HEK293 (cell line): ENCODE measurements at regions not wholly inside any gene's neighbourhood (a gene's known extent, or its start where the extent isn't known, plus 50 kb on each side); places are given as distances from the start of the nearest gene placed in this dataset.

Source experiments
- CTCF ChIA-PET: fragments of 350-600 bp; formaldehyde crosslinking; extraction: SDS; loops from one replicate; lab custom pipeline; 2021; ENCODE audit warnings: antibody characterized with exemption; lab: Yijun Ruan, JAX
- POLR2A ChIA-PET: fragments of 300-600 bp; formaldehyde crosslinking; extraction: SDS; loops from one replicate; lab custom pipeline; 2020; ENCODE audit warnings: antibody characterized with exemption, inconsistent platforms; lab: Yijun Ruan, JAX
- H3K27ac ChIP-seq: fragments of 200-500 bp; sonication (Bioruptor generic); 2 replicates; pipeline ENCODE4 v1.5.1; 2014; ENCODE audit warnings: low read depth, low read length, control low read depth, inconsistent platforms; ENCODE audit errors: extremely low read depth
- H3K36me3 ChIP-seq, 2 experiments: fragments of 200-500 bp in 1 of 2; sonication (Bioruptor generic) in 1 of 2; 1 replicate in 1 of 2; 2 replicates in 1 of 2; pipeline ENCODE4 v1.5.1; 2014 to 2017; ENCODE audit warnings: inconsistent platforms in 2 of 2, low read length in 2 of 2; ENCODE audit not compliant: control insufficient read depth in 2 of 2, insufficient read depth in 1 of 2
- H3K4me1 ChIP-seq: fragments of 200-500 bp; sonication (Bioruptor generic); 2 replicates; pipeline ENCODE4 v1.5.1; 2014; ENCODE audit warnings: mild to moderate bottlenecking, low read length, inconsistent platforms; ENCODE audit not compliant: control insufficient read depth, insufficient read depth
- H3K4me3 ChIP-seq: 2 replicates; pipeline ENCODE4 v1.5.1; 2011; ENCODE audit warnings: low read depth, mild to moderate bottlenecking, control low read depth, low read length, moderate library complexity
- H3K9me3 ChIP-seq: fragments of 200-500 bp; sonication (Bioruptor generic); 2 replicates; pipeline ENCODE4 v1.5.1; 2014; ENCODE audit warnings: low read depth, low read length, inconsistent platforms; ENCODE audit not compliant: control insufficient read depth, insufficient read depth
- FEZF1 ChIP-seq: fragments of 450-650 bp; formaldehyde crosslinking; IDR thresholded peaks from 2 replicates; pipeline ENCODE4 v1.5.1; 2016; ENCODE audit warnings: missing biosample characterization, missing genetic modification characterization
- RBAK ChIP-seq: fragments of 450-650 bp; formaldehyde crosslinking; IDR thresholded peaks from 2 replicates; pipeline ENCODE4 v1.5.1; 2016; ENCODE audit warnings: missing biosample characterization, missing genetic modification characterization
- SETDB1 ChIP-seq: IDR thresholded peaks from one replicate; pipeline ENCODE4 v1.6.1; 2017; ENCODE audit warnings: mild to moderate bottlenecking, low read length, moderate library complexity, mixed read lengths; ENCODE audit not compliant: insufficient read length
- TCF7L2 ChIP-seq: IDR thresholded peaks from 2 replicates; pipeline ENCODE4 v1.6.1; 2011; ENCODE audit warnings: low read depth, mild to moderate bottlenecking, inconsistent platforms, low read length, moderate library complexity, borderline replicate concordance
- ZFHX2 ChIP-seq: fragments of 450-650 bp; formaldehyde crosslinking; conservative IDR thresholded peaks from 2 replicates; pipeline ENCODE4 v1.5.1; 2016; ENCODE audit warnings: missing biosample characterization, missing genetic modification characterization
- ZIC2 ChIP-seq: fragments of 450-650 bp; formaldehyde crosslinking; IDR thresholded peaks from 2 replicates; pipeline ENCODE4 v1.5.1; 2016; ENCODE audit warnings: missing biosample characterization, missing genetic modification characterization
- ZNF121 ChIP-seq: fragments of 450-650 bp; formaldehyde crosslinking; IDR thresholded peaks from 2 replicates; pipeline ENCODE4 v1.5.1; 2016; ENCODE audit warnings: missing biosample characterization, missing genetic modification characterization
- ZNF16 ChIP-seq: fragments of 450-650 bp; formaldehyde crosslinking; IDR thresholded peaks from 2 replicates; pipeline ENCODE4 v1.5.1; 2016; ENCODE audit warnings: low read depth, missing biosample characterization, missing genetic modification characterization
- ZNF202 ChIP-seq: fragments of 450-650 bp; formaldehyde crosslinking; IDR thresholded peaks from 2 replicates; pipeline ENCODE4 v1.5.1; 2016; ENCODE audit warnings: missing biosample characterization, missing genetic modification characterization, borderline replicate concordance
- ZNF274 ChIP-seq, 2 experiments: fragments of 200-500 bp in 1 of 2; fragments of 450-650 bp in 1 of 2; sonication (Bioruptor generic) in 1 of 2; formaldehyde crosslinking in 1 of 2; IDR thresholded peaks; 2 replicates each; pipeline versions ENCODE4 v1.5.1 to v1.6.1; 2014 to 2016; ENCODE audit warnings: borderline replicate concordance in 1 of 2, inconsistent platforms in 1 of 2, low read length in 1 of 2, missing biosample characterization in 1 of 2, missing genetic modification characterization in 1 of 2
- ZNF404 ChIP-seq: fragments of 450-650 bp; formaldehyde crosslinking; IDR thresholded peaks from 2 replicates; pipeline ENCODE4 v1.5.1; 2017; ENCODE audit warnings: missing biosample characterization, missing genetic modification characterization
- ZNF510 ChIP-seq: fragments of 450-650 bp; formaldehyde crosslinking; IDR thresholded peaks from 2 replicates; pipeline ENCODE4 v1.5.1; 2018; ENCODE audit warnings: mild to moderate bottlenecking, missing genetic modification characterization, missing biosample characterization; ENCODE audit not compliant: insufficient replicate concordance
- ZNF571 ChIP-seq: fragments of 450-650 bp; formaldehyde crosslinking; IDR thresholded peaks from 2 replicates; pipeline ENCODE4 v1.5.0; 2017; ENCODE audit warnings: missing biosample characterization, missing genetic modification characterization
- ZNF596 ChIP-seq: fragments of 450-650 bp; IDR thresholded peaks from 2 replicates; pipeline ENCODE4 v1.5.0; 2018; ENCODE audit warnings: missing biosample characterization, mild to moderate bottlenecking, missing genetic modification characterization, moderate library complexity
- ZNF610 ChIP-seq: fragments of 450-650 bp; formaldehyde crosslinking; IDR thresholded peaks from 2 replicates; pipeline ENCODE4 v1.5.1; 2016; ENCODE audit warnings: missing biosample characterization, missing genetic modification characterization, borderline replicate concordance
- TF ChIP-seq, protein P1 (sequence below): fragments of 450-650 bp; formaldehyde crosslinking; IDR thresholded peaks from 2 replicates; pipeline ENCODE4 v1.5.1; 2016; ENCODE audit warnings: missing biosample characterization, missing genetic modification characterization
- TF ChIP-seq, protein P2 (sequence below): fragments of 450-650 bp; formaldehyde crosslinking; IDR thresholded peaks from 2 replicates; pipeline ENCODE4 v1.5.1; 2016; ENCODE audit warnings: missing biosample characterization, missing genetic modification characterization
- TF ChIP-seq, protein P3 (sequence below): fragments of 450-650 bp; formaldehyde crosslinking; IDR thresholded peaks from 2 replicates; pipeline ENCODE4 v1.5.1; 2016; ENCODE audit warnings: missing biosample characterization, missing genetic modification characterization
- TF ChIP-seq, protein P4 (sequence below): fragments of 450-650 bp; formaldehyde crosslinking; IDR thresholded peaks from 2 replicates; pipeline ENCODE4 v1.5.1; 2016; ENCODE audit warnings: missing biosample characterization, missing genetic modification characterization
- TF ChIP-seq, protein P5 (sequence below): fragments of 450-650 bp; formaldehyde crosslinking; conservative IDR thresholded peaks from 2 replicates; pipeline ENCODE4 v1.5.1; 2016; ENCODE audit warnings: low read depth, missing biosample characterization, missing genetic modification characterization

DNA sequence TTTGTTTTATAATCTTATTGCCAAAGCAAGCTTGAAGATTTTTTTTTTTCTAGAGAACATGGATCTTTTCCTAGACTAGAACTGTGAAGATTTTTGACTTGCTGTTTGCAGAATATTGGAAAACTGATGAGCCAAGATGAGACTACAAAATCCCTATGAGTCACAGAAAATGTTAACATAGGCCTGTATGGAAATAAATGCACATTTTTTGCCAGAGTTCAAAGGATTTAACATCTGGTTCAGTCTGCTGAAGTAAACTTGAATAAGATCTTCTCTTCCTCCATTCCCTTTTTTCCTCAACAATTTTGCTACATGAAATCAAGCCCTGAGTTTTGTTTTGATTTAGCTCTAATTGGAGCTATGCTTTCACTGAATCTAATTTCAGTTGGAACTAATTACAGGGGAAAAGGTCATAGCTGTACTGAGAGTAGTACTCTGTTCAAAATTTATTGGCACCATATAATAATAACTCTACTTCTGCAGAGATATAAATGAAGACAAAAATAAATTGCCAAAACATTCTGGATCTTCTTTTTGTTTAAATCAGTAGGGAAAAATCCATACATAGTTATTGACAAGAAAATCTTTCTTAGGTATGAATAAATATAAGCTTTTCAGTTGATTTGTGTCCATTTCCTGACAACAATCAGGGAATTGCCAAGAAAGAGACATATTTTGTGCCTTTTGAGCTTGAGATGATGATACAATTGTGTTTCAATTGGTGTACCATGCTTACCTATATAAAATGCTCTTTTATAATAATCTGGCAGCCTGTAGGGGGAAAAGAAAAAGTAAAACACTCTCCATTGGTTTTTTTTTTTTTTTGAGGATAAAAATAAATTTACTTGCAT lies 387.5 kb upstream of the GOT2 start (continued):
- TF ChIP-seq ZNF202 (tag by site-specific recombination) (no peak), ZNF121 (tag by site-specific recombination) (no peak), ZIC2 (no peak), FEZF1 (tag by site-specific recombination) (no peak), RBAK (tag by site-specific recombination) (no peak)
- TF ChIP-seq, protein P1, sequence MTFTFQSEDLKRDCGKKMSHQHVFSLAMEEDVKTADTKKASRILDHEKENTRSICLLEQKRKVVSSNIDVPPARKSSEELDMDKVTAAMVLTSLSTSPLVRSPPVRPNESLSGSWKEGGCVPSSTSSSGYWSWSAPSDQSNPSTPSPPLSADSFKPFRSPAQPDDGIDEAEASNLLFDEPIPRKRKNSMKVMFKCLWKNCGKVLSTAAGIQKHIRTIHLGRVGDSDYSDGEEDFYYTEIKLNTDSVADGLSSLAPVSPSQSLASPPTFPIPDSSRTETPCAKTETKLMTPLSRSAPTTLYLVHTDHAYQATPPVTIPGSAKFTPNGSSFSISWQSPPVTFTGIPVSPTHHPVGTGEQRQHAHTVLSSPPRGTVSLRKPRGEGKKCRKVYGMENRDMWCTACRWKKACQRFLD: no peak
- TF ChIP-seq, protein P2, sequence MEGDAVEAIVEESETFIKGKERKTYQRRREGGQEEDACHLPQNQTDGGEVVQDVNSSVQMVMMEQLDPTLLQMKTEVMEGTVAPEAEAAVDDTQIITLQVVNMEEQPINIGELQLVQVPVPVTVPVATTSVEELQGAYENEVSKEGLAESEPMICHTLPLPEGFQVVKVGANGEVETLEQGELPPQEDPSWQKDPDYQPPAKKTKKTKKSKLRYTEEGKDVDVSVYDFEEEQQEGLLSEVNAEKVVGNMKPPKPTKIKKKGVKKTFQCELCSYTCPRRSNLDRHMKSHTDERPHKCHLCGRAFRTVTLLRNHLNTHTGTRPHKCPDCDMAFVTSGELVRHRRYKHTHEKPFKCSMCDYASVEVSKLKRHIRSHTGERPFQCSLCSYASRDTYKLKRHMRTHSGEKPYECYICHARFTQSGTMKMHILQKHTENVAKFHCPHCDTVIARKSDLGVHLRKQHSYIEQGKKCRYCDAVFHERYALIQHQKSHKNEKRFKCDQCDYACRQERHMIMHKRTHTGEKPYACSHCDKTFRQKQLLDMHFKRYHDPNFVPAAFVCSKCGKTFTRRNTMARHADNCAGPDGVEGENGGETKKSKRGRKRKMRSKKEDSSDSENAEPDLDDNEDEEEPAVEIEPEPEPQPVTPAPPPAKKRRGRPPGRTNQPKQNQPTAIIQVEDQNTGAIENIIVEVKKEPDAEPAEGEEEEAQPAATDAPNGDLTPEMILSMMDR (tag by site-specific recombination): no peak
- TF ChIP-seq, all 188 proteins: peak for 0

DNA sequence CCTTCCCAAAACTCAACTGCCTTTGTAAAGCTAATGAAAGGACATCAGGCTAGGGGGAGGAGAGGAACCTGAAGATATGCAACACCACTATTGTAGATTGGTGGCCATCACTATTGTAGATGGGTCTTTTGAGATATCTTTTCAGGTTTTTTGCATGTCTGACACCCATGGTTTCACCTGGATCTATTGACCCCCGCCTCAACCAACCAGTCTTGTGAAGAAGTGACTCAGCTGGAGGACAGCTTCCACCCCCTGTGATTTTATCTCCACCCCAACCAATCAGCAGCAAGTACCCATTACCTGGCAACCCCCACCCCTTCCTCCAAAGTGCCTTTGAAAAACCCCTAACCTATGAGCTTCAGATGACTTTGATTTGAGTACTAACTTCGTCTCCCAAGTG lies 382.6 kb upstream of the GOT2 start:
- H3K36me3 ChIP-seq: no peaks in the 10 kb centered on the region
- no peak overlapping the region for H3K4me3 ChIP-seq
- no peaks in the 10 kb centered on the region for H3K4me1 ChIP-seq
- TF ChIP-seq, protein P3, sequence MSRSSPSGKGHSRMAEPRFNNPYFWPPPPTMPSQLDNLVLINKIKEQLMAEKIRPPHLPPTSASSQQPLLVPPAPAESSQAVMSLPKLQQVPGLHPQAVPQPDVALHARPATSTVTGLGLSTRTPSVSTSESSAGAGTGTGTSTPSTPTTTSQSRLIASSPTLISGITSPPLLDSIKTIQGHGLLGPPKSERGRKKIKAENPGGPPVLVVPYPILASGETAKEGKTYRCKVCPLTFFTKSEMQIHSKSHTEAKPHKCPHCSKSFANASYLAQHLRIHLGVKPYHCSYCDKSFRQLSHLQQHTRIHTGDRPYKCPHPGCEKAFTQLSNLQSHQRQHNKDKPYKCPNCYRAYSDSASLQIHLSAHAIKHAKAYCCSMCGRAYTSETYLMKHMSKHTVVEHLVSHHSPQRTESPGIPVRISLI (tag by site-specific recombination): no peak
- TF ChIP-seq ZFHX2: no peak
- TF ChIP-seq ZNF610 (tag by site-specific recombination): no peak
- TF ChIP-seq SETDB1: no peak
- TF ChIP-seq TCF7L2: no peak
- no peak for TF ChIP-seq ZNF571 (tag by site-specific recombination)
- CTCF ChIA-PET: no interaction called here
- POLR2A ChIA-PET: no interaction called here
- H3K9me3 ChIP-seq: no peaks in the 10 kb centered on the region
- no peak overlapping the region for H3K27ac ChIP-seq

DNA sequence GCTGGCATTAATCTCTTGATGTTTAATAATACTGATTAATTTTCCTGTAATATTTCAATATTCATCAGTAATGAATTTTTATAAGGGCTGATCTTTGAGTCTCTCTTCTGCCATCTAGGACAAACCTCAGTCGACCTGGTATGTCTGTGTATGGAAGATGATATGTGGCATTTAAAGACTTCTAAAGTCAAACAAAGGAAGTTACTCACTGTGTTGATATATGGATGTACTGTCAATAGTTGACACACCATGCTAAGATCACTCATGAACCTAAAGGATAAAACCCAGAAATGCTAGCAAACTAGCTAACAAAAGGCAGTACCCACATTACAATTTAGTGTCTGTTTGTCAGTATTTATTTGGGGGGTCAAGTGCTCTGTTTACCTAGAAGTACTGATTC lies 380.7 kb upstream of the GOT2 start:
- H3K27ac ChIP-seq: no peak overlapping the region
- CTCF ChIA-PET: interaction anchor here (0.6 kb wide), 1 partner anchor 411 kb away, joined by 3 read pairs; no protein-coding TSS in a partner anchor
- POLR2A ChIA-PET: no interaction called here
- no peaks in the 10 kb centered on the region for H3K36me3 ChIP-seq
- no peaks in the 10 kb centered on the region for H3K9me3 ChIP-seq
- no peak overlapping the region for H3K4me3 ChIP-seq
- no peaks in the 10 kb centered on the region for H3K4me1 ChIP-seq
- no peak for TF ChIP-seq ZNF404 (tag by site-specific recombination)
- TF ChIP-seq ZNF16 (tag by site-specific recombination): no peak
- no peak for TF ChIP-seq ZNF510 (tag by site-specific recombination)
- TF ChIP-seq, protein P4, sequence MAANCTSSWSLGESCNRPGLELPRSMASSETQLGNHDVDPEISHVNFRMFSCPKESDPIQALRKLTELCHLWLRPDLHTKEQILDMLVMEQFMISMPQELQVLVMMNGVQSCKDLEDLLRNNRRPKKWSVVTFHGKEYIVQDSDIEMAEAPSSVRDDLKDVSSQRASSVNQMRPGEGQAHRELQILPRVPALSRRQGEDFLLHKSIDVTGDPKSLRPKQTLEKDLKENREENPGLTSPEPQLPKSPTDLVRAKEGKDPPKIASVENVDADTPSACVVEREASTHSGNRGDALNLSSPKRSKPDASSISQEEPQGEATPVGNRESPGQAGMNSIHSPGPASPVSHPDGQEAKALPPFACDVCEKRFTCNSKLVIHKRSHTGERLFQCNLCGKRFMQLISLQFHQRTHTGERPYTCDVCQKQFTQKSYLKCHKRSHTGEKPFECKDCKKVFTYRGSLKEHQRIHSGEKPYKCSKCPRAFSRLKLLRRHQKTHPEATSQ (tag by site-specific recombination): no peak
- TF ChIP-seq, protein P5, sequence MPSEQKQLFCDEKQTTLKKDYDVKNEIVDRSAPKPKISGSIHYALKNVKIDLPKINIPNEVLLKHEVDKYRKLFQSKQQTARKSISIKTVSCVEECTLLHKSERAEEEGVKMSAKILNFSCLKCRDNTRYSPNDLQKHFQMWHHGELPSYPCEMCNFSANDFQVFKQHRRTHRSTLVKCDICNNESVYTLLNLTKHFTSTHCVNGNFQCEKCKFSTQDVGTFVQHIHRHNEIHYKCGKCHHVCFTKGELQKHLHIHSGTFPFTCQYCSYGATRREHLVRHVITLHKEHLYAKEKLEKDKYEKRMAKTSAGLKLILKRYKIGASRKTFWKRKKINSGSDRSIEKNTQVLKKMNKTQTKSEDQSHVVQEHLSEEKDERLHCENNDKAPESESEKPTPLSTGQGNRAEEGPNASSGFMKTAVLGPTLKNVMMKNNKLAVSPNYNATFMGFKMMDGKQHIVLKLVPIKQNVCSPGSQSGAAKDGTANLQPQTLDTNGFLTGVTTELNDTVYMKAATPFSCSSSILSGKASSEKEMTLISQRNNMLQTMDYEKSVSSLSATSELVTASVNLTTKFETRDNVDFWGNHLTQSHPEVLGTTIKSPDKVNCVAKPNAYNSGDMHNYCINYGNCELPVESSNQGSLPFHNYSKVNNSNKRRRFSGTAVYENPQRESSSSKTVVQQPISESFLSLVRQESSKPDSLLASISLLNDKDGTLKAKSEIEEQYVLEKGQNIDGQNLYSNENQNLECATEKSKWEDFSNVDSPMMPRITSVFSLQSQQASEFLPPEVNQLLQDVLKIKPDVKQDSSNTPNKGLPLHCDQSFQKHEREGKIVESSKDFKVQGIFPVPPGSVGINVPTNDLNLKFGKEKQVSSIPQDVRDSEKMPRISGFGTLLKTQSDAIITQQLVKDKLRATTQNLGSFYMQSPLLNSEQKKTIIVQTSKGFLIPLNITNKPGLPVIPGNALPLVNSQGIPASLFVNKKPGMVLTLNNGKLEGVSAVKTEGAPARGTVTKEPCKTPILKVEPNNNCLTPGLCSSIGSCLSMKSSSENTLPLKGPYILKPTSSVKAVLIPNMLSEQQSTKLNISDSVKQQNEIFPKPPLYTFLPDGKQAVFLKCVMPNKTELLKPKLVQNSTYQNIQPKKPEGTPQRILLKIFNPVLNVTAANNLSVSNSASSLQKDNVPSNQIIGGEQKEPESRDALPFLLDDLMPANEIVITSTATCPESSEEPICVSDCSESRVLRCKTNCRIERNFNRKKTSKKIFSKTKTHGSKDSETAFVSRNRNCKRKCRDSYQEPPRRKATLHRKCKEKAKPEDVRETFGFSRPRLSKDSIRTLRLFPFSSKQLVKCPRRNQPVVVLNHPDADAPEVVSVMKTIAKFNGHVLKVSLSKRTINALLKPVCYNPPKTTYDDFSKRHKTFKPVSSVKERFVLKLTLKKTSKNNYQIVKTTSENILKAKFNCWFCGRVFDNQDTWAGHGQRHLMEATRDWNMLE (tag by site-specific recombination): no peak
- no peak for TF ChIP-seq ZNF596 (tag by site-specific recombination)
- no peak for TF ChIP-seq ZNF274 (IDR thresholded peaks at IDR 0.05; ENCODE audit: low read length)
- no peak for TF ChIP-seq ZNF274 (tag by site-specific recombination; IDR thresholded peaks at IDR 0.05; ENCODE audit: borderline replicate concordance)
